HG03432 (cell line): ENCODE measurements at regions not wholly inside any gene's neighbourhood (a gene's known extent, or its start where the extent isn't known, plus 50 kb on each side); places are given as distances from the start of the nearest gene placed in this dataset.

Source experiments
- ATAC-seq: cut with Tn5 transposase; IDR thresholded peaks from one replicate; pipeline ENCODE4 v1.9.1; 2021; ENCODE audit warnings: mild to moderate bottlenecking, moderate library complexity; ENCODE audit not compliant: unreplicated experiment

DNA sequence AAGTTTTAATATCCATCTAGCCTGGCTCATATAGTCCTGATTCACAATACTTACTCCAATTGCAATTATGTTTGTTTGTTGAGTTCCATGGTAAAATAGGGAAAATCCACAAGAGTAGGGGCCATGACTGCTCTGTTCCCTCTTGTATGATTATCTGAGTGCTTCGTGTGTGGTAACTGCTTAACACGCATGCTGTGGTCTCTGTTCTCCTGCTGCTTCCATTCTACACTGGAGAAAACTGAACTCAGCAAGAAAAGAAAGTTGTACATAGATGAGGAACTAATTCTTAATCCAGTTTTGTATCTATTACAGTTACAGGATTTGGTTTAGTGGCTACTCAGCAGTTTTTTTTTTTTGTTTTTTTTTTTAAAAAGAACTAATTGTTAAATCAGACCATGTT is 223.0 kb upstream of the SATB1 start:
- ATAC-seq, result no peak

DNA sequence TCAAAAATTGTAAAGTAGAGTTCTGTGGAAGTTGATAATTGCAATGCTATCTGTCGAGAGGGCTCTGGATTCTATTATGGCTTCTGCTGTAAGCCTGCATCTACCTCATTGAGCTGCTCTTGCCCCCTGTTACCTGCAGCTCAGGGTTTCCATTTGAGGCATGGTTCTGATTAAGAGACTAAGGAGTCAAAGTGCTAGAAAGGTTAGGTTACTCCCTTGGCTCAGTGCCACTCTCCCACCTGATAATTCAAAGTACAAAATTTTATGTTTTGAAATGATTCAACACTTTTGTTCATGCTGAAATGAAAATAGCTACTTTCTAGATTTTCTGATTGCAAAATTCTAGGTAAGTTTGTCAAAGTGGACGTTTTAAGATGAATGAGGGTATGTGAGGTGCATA is 220.5 kb upstream of the SATB1 start:
- ATAC-seq, result no peak

DNA sequence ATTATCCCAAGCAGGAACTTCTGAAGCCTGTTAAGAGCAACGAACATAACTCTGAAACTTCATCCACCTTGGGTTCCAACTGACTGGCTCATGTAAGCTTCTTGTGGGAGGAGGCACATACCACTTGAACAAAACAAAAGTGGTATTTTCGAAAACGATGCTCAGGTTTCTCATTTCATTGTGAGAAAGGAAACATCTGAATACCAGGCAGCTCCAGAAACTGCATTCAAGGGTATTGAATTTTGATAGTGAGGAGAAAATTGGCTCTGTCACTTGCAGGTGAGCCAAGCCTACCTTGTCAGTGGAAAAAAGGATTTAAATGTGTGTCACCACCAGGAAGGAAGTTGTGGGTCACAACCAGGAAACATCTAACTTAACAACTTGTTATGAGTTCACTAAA is 218.1 kb upstream of the SATB1 start:
- no peak for ATAC-seq

DNA sequence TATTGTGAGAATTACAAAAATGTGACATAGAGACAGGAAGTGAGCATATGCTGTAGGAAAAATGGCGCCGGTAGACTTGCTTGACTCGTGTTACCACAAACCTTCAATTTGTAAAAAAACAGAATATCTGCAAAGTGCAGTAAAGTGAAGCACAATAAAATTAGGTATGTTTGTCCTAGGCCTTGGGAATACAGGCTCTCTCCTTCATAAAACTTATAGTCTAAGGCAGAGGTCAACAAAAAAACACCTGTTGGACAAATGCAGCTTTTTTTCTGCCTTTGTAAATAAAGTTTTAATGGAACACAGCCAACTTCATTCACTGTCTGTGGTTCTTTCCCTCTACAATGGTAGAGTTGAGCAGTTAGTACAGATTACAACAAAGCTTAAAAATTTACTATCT is 216.8 kb upstream of the SATB1 start:
- no peak for ATAC-seq

DNA sequence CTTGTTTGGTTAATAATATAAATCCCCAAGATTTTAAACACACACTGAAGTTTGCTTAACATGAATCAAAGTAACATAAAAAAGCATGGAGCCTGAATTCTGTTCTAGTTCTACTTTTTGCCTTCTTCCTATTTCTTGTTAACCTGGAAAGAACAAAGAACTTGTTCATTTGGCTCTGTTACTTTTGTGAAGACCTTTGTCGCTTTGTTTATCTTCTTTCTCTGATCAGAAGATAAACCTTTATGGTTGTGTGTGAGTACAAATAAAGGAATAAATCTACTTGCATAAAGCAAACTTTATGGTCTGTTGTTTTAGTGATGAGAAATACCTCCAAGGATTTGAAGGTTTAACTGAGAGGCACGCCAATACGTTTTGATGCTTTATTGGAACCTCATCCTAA is 210.1 kb upstream of the SATB1 start:
- no peak for ATAC-seq

DNA sequence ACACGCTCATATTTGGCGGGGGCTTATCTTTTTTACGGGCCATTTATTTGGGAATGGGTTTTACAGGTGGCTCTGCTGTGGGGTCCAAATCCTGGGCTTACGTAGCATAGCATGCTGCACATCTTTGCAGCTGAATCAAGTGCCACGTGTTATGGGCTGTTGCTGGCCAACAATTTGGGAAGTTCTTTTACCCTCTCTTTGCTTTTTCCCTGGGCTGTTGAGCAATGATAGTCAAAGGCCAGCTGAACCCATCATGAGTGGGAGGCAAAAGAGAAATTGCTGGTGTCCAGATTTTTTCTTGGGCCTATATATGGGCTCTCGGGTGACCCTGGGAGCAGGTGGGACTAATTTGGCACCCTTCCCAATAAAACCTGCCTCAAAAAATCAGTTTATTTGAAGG is 209.3 kb upstream of the SATB1 start:
- ATAC-seq, result no peak

DNA sequence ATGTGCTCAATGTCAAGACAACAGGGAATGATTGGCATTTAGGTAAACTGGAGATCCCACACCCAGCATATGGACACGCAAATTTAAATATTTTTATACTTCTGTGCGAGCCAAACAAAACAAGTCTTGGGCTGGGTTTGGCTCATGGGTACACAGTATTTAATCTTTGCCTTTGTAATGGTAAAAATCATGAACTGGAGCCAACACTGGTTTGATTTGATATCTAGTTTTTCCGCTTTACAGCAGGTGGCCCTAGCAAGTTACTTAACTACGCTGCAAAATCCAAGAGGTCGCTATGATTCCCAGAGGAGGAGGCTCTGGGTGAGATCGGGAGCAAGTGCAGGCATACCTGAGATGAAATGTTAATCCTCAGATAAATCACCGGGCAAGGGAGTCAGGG is 207.9 kb upstream of the SATB1 start:
- ATAC-seq, result no peak

DNA sequence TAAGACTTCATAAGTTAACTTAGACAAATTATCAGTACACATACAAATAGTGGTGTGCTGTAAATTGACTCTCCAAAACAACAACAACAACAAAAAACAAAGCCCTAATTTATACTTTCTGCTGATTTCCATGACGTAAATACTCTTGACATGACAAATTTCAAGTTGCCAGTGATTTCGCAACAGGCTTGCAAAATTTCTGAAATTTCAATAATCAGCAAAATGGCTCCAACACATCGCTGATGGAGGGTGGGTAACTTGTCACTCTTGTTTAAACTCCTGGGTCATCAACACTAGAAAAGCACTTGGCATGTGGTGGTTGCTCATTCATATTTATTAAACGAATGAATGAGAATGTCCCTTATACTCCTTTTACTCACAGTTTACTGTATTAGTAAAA is 205.2 kb upstream of the SATB1 start:
- ATAC-seq, result no peak

DNA sequence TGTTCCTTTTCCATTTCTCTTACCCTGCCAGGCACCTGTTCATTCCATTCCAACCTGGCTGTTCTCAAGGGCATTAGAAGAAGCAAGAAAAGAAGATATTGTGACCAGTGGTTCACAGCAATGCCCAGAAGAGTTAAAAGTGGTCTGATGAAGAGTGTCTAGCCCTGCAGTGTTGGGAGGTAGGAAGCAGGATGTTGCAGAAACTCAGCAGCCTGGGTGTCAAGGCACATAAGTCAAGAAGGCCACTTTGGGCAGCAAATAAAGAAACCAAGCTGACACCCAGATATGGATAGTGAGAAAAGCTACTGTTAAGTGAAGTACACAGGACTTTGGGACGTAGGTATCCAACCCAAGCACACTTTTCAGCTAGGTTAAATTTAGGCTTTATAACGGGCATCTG is 199.9 kb upstream of the SATB1 start:
- no peak for ATAC-seq

DNA sequence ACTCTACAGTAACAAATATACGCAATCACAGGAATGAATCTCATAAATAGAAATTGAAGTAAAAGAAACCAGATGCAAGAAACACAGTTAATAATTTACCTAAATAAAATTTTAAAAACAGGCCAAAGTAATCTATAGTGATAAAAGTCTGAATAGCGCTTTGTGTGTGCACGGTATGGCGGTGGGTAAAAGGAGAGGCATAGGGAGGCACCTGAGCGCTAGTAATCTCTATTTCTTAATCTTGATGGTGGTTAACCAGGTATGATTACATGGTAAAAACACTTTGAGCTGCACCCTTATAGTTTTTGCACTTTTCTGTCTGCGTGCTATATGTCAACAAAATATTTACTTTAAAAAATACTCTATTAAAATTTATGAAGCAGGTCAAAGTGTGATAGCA is 198.1 kb upstream of the SATB1 start:
- ATAC-seq, result no peak

DNA sequence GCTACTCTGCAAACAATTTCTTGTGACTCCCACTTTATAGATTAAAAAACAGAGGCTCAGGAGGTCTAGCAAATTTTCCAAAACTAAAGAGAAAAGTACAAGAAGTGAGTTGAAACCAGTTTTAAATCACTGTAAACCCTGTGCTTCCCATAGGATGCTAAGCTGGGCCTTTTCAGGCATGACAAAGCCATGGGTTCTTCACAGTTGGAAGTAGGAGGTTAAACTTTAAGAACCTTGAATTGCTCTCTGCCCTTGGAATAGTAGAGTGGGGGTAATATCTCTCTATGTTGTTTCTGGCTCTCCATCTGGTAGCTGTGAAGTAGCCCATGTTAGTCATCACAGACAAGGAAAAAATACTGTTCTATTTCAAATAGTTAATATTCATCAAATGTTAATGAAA is 193.6 kb upstream of the SATB1 start:
- ATAC-seq, result no peak

DNA sequence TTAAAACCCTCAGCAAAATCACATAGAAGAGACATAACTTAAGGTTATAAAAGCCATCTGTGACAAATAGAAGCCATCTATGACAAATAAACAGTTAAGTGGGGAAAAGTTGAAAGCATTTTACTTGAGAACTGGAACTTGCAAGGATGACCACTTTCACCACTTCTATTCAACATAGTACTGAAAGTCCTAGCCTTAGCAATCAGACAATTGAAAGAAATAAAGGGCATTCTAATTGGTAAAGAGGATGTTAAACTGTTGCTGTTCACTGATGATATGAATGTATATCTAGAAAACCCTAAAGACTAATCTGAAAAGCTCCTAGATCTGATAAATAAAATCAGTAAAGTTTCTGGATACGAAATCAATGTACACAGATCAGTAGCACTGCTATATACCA is 186.9 kb upstream of the SATB1 start:
- ATAC-seq, result no peak

DNA sequence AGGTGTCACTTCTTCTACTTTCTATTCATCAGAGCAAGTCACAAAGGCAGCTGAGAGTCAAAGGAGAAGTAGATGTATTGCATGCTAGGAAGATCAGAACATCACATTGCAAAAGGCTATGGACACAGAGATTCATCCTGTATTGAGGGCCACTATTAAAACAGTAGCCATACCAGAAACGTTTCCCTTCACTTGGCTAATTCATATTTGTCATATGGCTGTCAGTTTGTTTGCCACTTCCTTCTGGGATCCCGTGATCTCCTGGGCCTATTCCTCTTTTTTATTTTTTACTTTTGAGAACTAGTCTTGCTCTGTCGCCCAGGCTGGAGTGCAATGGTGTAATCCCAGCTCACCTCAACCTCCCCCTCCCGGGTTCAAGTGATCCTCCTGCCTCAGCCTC is 184.0 kb upstream of the SATB1 start:
- ATAC-seq, result no peak

DNA sequence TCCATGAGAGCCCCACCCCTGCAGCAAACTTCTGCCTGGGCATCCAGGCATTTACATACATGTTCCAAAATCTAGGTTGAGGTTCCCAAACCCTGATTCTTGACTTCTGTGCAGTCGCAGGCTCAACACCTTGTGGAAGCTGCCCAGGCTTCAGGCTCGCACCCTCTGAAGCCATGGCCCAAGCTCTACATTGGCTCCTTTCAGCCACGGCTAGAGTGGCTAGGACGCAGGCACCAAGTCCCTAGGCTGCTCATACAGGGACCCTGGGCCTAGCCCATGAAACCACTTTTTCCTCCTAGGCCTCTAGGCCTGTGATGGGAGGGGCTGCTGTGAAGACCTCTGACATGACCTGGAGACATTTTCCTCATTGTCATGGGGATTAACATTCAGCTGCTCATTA is 172.8 kb upstream of the SATB1 start:
- no peak for ATAC-seq

DNA sequence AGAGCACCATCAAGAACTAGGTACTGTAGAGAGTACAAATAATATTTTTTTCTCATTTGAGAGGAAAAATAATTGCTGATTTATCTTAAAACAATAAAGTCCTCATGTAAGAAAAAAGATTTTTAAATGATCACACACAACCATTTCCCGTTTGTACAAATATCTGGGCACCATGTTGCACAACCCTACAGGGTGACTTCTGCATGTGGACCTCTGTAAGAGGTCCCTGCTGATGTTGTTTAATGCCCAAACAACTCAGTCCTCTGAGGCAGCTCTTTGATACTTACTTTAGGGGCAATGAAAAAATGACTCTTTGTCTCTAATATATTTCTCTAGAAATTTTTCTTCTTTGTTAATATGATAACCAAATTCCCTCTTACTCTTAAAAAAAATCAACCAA is 168.1 kb upstream of the SATB1 start:
- no peak for ATAC-seq

DNA sequence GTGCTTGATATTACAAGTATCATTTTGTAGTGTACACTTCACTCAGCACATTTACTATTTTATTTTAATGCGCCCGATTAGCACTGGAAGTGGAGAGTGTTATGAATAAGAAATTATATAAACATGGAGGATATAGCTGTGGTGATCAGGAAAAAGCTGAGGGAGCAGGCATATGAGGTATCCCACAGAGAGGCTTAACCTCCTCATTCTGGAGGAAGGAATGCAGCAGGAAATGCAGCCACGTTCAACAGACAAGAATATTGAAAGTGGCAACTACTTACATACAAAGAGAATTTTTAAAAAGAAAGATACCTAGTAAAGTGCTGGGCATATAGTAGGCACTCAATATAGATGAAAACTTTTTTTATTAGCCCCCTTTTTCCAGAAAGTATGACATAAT is 166.0 kb upstream of the SATB1 start:
- no peak for ATAC-seq

DNA sequence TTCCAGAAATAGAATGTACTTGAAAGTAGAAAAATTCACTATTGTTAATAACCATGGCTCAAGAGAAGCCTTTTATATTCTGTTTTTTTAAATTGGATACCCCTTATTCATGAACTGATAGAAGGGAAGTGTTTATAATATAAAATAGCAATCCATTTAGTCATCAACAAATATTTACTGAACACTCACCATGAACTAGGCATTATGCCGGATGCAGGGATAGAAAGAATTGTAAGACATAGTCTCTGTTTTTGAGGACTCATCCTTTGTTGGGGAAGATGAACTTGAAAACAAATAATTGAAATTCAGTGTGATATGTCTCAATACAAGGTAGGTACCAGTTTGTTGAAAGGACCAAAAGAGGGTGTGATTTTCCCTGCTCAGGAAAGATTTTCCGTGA is 160.9 kb upstream of the SATB1 start:
- no peak for ATAC-seq

DNA sequence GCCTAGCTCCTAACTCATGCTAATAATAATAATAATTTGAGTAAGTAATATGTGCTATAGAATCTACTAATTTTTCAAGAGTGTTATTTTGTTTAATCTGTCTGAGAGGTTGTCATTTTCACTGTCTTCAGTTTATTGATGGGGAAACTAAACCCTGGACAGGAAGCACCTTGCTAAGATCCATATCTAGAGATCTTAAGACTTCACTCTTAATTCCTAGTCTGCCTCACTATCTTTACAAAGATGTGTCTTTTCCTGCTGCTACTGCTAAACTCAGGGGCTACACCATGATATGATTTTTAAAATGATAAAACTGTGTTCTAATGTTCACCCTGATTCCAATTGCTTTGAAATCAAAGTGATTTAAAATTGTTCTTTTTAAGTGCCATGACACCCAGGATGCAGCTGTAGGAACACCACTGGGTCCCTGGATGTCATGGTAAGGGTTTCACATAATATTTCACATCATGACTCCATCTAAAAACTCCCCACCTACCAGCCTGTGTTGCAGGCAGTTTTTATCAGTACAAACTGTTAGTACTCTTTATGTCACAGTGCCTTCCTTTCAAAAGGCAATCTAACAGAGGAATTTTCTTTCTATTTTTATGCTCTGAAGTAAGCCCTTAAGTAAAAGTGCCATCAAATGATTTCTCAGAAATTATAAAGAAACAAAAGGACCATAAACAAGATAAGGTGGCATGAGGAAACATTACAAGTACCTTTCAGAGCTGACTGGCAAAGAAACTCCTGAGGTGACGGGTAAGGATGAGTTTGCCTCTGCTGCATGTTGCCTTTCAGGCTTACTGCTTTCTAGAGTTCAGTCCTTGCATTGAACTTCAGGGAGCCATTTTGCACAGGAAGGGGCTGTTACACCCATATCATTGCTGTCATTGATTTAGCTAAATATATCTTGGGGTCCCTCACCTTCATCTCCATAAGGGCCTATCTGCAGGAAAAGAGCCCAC is 160.1 kb upstream of the SATB1 start:
- no peak for ATAC-seq

DNA sequence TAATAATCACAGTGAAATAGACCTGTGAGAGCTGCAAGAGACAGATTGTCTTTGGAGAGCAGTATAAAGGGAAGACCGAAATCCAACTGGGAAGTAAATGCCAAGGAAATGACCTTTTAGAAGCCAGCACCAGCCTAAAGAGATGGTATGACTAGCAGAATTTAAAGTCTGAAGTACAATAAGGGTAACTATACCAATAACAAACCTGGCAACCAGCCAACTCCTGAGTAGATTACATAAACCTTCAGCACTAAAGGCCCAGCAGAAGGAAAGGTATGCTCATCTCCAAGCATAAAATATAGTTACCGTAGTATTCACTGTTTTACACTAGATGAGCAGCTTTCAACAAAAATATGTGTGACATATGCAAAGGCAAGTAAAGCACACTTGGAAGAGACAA is 155.1 kb upstream of the SATB1 start:
- no peak for ATAC-seq

DNA sequence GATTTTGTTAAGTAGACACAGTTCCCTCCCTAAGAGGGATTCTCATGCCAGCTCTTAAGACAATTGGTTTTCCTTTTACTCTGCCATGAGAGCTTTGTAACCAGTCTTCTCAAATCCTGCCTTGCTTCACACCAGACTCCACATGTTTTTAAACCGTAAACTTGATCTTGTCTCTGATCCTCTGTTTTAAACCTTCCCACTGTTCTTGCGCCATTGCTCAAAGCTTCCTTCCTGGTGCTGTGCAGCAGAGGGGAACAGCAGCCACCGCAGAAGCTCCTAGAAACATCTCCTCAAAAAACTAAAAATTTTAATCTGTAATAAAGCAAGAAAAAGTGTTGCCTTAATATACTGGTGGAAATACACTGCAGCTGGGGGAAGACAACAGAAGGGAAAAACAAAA is 154.5 kb upstream of the SATB1 start:
- ATAC-seq, result no peak

DNA sequence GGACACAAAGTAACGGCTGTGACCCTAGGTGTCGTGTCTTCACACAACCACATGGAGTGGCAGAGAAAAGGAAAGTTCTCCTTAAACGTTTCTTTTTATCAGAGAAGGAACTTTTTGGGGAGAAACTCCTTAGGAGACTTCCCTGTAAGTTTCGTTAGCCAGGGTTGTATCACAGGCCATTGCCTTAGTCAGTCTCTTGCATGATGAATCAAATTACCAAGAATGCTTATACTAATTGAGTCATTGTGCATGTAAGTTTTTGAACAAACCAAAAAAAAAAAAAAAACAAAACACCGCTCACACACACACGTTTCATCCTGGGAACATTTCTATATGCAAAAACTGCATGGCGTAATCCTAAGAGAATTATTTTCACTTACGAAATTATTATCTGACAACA is 150.4 kb upstream of the SATB1 start:
- no peak for ATAC-seq

DNA sequence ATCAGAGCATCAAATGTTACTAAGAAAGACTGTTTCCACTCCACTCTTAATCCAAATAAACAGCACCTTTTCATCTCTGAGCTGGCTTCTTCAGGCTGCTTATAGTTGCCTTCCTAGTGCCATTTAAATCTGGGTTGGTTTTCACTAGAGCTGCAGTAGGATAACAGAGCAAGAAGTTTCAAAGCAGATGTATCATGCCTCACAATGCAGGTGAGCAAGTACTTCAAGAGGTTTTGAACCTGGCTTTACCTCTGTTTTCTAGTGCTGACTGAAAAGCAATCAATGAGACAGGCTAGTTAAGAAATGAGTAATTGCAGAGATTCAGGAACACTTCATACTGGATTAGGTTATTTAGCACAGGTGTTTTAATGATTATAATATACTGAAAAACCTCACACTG is 147.7 kb upstream of the SATB1 start:
- no peak for ATAC-seq

DNA sequence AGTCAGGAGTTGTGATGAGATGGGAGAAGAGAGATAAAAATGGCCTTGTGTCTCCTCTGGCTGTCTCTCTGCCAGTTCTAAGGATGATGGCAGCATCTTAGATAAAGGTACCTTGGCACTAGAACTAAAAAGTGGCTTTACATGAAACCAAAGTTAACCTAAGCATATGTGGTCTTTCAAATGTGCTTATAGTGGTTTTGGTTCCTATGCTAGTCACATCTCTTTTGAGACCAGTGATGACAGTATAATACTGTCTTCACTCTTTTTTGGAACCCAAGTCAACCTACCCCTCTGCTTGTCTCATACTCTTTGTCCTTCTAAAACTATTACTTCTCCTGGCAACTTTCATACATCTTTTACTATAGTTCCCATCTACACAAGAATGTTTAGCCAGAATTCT is 142.2 kb upstream of the SATB1 start:
- ATAC-seq, result no peak
